WERI-Rb-1 (cell line): ENCODE measurements at regions not wholly inside any gene's neighbourhood (a gene's known extent, or its start where the extent isn't known, plus 50 kb on each side); places are given as distances from the start of the nearest gene placed in this dataset.

ENCODE experiments used
- DNase-seq: peaks from one replicate; pipeline ENCODE4 v3.0.0-alpha.2; 2020
- H3K27ac ChIP-seq: fragments of 250-450 bp; sonication (Bioruptor Pico); 2 replicates; pipeline ENCODE4 v1.5.1; 2020; ENCODE audit warnings: mild to moderate bottlenecking, moderate library complexity
- H3K27me3 ChIP-seq: fragments of 250-450 bp; sonication (Bioruptor Pico); 2 replicates; pipeline ENCODE4 v1.5.1; 2021; ENCODE audit warnings: mild to moderate bottlenecking, low read depth, moderate library complexity; ENCODE audit not compliant: insufficient read depth, severe bottlenecking
- H3K36me3 ChIP-seq: fragments of 250-450 bp; sonication (Bioruptor Pico); 2 replicates; pipeline ENCODE4 v1.5.1; 2020; ENCODE audit warnings: mild to moderate bottlenecking, moderate library complexity
- H3K4me3 ChIP-seq: 2 replicates; pipeline ENCODE4 v1.5.1; 2011; ENCODE audit warnings: low read depth, mild to moderate bottlenecking, control low read depth, low read length
- H3K9me3 ChIP-seq: fragments of 250-450 bp; sonication (Bioruptor Pico); 2 replicates; pipeline ENCODE4 v1.5.1; 2021; ENCODE audit warnings: mild to moderate bottlenecking, moderate library complexity; ENCODE audit not compliant: severe bottlenecking
- TF ChIP-seq, protein P1 (sequence below): IDR thresholded peaks from 2 replicates; pipeline ENCODE4 v1.5.1; 2011; ENCODE audit warnings: low read depth, mild to moderate bottlenecking, control low read depth, inconsistent platforms, low read length

DNA sequence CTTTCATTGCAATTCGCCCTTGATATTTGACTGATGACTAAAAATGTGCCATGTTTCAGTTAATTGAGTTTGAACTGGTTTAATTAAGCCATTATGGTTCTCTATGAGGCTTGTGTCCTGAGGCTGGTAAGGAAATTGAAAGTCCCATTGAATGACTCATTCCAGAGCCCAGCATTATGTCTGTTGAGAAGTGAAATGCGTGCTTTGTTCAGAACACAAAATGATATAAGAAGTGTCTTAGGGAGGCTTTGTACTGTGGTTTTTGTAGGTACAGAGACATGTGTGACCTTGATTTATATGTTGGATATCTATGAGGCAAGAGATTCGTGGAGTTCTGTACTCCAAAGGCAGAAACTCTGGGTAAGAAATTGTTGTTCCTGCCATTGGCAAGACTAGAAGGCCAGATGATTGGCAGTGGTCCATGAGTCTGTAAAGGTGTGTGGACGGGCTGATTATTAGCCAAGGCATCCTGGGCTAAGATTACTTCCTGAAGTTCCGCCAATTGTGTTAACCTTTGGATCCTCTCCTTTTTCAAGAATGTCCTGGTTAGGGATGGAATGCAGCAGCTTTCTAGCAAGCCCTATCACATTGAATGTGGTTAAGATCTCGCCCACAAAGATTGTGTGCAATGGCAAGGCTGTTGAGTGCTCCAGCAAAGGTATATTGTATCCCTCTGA, 103.7 kb downstream of the NPIPB5 start:
- H3K27me3 ChIP-seq: no peaks in the 10 kb centered on the region
- H3K4me3 ChIP-seq: no peak overlapping the region
- H3K27ac ChIP-seq: no peak overlapping the region
- H3K9me3 ChIP-seq: peaks cover 17% of the 10 kb centered on the region
- no peak for DNase-seq
- TF ChIP-seq, protein P1, sequence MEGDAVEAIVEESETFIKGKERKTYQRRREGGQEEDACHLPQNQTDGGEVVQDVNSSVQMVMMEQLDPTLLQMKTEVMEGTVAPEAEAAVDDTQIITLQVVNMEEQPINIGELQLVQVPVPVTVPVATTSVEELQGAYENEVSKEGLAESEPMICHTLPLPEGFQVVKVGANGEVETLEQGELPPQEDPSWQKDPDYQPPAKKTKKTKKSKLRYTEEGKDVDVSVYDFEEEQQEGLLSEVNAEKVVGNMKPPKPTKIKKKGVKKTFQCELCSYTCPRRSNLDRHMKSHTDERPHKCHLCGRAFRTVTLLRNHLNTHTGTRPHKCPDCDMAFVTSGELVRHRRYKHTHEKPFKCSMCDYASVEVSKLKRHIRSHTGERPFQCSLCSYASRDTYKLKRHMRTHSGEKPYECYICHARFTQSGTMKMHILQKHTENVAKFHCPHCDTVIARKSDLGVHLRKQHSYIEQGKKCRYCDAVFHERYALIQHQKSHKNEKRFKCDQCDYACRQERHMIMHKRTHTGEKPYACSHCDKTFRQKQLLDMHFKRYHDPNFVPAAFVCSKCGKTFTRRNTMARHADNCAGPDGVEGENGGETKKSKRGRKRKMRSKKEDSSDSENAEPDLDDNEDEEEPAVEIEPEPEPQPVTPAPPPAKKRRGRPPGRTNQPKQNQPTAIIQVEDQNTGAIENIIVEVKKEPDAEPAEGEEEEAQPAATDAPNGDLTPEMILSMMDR: no peak
- H3K36me3 ChIP-seq: no peaks in the 10 kb centered on the region

DNA sequence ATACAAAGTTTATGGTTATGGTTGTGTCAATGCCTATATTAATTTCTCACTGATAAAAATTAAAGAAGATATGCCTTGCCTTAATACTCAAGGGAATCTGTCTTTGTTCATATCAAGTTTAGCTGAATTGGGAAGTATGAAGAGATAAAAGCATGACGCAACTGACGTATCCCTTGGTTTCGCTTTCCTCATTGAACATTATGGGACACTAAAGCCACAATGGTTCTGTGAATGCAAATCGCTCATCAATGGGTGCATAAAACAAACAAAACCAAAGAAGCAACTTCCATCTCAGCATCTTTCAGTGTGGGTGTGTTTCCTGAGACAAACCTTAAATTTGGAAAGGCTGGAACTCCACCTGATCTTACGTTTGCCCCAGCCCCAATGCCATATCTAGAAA, 108.2 kb downstream of the NPIPB5 start:
- Histone ChIP-seq H3K4me3 (no peak overlapping the region), H3K36me3 (no peaks in the 10 kb centered on the region), H3K9me3 (peaks cover 14% of the 10 kb centered on the region), H3K27me3 (no peaks in the 10 kb centered on the region), H3K27ac (no peak overlapping the region)
- TF ChIP-seq, protein P1: no peak
- no peak for DNase-seq

DNA sequence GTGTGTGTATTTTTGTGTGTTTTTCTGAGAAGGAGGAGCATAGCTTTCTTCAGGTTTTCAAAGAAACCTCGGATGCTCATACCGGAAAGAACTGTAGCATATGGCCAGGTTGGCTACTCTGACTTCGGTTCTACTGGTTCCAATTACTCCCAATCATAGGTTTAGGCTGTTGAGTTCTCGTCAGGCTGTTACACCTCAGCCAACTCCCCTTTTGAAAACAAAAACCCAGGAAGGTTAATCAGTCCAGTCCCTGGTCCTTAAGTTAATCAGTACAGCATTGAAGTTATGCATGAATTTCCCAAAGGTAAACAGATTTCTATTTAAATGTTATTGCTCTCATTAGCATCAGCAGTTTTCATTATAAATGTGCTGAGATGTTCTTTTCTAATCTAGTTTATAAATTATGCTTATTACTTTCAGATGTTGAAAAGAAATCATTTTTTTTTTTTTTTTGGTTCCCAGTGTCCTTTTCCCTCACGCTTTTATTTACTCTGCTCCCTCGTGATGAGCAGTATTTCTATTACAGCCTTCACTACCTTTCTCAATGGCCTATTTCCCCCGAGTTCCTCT, 111.0 kb downstream of the NPIPB5 start:
- Histone ChIP-seq H3K4me3 (no peak overlapping the region), H3K27ac (no peak overlapping the region), H3K27me3 (no peaks in the 10 kb centered on the region), H3K9me3 (no peaks in the 10 kb centered on the region), H3K36me3 (no peaks in the 10 kb centered on the region)
- DNase-seq: no peak
- TF ChIP-seq, protein P1: no peak

DNA sequence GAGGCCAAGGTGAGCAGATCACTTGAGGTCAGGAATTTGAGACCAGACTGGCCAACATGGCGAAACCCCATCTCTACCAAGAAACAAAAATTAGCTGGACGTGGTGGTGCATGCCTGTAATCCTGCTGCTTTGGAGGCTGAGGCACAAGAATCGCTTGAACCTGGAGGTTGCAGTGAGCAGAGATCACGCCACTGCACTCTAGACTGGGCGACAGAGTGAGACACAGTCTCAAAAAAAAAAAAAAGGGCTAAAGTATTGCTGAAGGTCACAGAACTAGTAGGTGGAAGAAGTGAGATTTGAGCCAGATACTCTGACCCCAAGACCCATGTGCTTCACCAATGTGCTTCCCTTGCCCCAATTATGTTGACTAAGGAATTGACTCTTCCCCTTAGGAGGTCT, 112.0 kb downstream of the NPIPB5 start:
- no peaks in the 10 kb centered on the region for H3K27me3 ChIP-seq
- TF ChIP-seq, protein P1: no peak
- DNase-seq: no peak

DNA sequence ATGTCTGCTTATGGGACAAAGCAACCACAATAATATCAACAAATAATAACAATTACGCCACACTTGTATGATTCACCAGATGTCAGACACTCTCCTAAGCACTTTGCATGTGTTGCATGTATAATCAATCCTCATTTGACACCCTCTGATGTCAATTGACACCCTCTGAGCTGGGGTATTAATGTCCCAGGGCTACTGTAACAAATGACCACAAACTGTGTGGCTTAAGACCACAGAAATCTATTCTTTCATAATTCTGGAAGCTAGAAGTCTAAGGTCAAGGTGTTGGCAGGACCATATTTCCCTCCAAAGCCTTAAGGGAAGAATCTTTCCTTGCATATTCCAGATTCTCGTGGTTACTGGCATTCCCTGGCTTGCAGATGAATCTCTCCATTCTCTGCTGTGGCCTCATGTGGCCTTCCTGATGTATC, 112.7 kb downstream of the NPIPB5 start:
- H3K4me3 ChIP-seq: no peak overlapping the region
- TF ChIP-seq, protein P1: no peak
- DNase-seq: no peak
- no peak overlapping the region for H3K27ac ChIP-seq
- H3K36me3 ChIP-seq: no peaks in the 10 kb centered on the region
- no peaks in the 10 kb centered on the region for H3K9me3 ChIP-seq
- H3K27me3 ChIP-seq: no peaks in the 10 kb centered on the region

More for the DNA sequence above, 112.0 kb downstream of the NPIPB5 start:
- no peak overlapping the region for H3K27ac ChIP-seq
- H3K9me3 ChIP-seq: no peaks in the 10 kb centered on the region
- no peaks in the 10 kb centered on the region for H3K36me3 ChIP-seq
- H3K4me3 ChIP-seq: no peak overlapping the region
